HG03139 (cell line): ENCODE measurements at regions not wholly inside any gene's neighbourhood (a gene's known extent, or its start where the extent isn't known, plus 50 kb on each side); places are given as distances from the start of the nearest gene placed in this dataset.

Experiments used
- ATAC-seq: cut with Tn5 transposase; IDR thresholded peaks from one replicate; pipeline ENCODE4 v1.9.1; 2021; ENCODE audit not compliant: unreplicated experiment

DNA sequence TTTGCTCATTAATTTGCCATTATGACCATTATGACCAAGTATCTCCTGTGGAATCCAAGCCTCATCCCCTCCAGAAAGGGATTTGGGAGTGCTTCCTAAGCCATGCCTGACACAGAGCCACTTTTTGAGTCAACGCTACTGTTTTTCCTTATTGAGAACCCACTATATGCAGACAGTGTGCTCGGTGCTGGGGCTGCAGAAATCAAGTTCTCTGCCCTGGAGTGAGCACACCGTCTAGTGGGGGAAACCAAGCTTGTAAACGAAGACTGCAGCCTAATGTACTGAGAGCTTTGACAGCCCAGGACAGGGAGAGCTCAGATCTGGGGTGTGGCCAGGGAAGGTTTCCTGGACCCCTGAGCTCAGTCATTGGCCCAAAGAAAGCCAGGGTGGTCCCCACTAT lies 111.0 kb downstream of the ENGASE start:
- ATAC-seq: no peak

GRCh38 chr17:79184219-79184618 lies 109.6 kb downstream of the ENGASE start:
- no peak for ATAC-seq

DNA sequence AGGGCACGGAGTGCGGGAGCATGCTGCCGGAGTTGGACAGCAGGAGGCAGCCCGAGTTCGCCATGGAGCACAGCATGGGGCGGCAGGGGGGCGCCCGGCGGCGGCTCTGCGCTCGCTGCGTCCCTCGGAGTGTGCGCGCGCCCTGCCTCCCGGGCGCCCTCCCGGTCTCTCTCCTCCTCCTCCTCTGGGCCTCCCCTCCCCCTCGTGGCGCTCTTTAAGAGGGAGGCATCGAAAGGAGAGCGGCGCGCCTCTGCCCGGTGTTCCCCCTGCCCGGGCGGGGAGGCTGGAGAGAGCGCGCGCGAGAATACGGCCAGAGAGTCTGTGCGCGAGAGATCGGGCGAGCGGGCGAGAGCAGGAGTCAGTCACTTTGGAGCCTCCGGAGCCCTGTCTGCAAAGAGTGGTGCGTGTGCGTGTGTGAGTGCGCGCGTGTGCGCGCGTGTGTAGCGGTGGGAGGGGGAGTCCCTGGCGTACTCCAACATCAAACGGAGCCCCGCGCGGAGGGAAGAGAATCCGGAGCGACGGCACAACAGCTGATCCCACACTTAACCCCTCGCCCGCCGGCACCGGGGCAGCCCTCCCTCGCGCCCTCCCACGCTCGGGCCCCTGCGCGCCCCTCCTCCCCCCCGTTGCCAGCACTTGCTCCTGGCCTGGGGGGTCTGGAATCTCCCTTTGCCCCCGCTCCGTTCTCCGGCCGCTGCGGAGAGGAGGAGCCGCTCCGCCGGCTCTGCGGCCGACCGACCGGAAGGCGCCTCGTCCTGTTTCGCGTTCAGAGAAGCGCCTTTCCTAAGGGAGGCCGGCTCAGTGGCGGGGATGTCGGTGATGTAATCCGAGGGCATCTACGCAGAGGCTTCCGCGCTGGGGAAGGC lies 108.9 kb downstream of the ENGASE start:
- no peak for ATAC-seq

DNA sequence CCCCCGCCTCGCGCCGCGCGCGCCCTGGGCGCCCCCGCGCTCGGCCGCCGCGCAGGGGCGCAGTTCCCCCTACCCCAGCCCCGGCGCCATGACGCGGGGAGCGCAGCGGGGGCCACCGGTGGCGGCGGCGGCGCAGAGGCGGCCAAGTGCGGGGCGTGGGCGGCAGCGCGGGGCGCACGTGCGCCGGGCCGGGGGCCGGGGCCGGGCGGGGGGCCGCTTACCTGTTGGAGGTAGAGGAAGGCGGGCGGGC lies 108.3 kb downstream of the ENGASE start:
- ATAC-seq: no peak

DNA sequence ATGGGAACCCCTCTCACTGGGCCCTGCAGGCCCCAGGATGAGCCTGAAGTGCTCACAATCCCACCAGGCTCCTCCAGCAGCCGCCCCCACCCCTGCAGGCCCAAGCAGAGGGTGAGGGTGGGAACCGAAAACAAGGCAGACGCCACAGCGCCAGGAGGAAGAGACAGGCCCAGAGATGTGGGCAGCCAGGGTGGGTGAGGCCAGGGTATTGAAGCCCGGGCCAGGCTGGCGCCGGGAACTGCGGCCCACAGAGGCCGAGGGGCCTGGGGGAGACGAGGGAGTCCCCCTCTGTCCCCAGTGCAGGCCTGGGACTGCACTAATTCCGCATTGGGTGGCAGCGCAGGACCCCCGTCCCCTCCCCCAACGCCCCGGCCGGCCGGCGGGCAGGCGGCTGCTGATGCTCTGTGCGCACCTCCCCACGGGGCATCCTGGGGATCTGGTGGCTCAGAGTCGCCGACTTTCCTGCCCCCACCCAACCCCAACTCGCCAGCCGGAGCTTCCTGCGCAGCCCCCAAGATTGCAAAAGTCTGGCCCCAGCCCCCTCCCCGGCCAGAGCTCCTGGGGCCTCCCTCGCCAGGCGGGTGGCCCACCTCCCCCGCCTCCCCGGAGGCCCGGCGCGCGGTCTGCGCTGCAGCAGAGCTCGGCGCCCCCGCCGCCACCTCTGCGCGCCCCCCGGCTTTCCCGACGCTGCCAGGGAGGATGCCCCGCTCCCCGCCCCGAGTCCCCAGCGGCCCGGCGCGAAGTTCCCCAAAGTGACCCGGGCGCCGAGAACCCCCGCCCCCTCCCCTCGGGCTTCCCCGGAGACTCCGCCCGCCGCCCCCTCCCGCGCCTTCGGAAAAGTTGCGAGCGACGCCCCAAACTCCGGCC lies 107.8 kb downstream of the ENGASE start:
- no peak for ATAC-seq

DNA sequence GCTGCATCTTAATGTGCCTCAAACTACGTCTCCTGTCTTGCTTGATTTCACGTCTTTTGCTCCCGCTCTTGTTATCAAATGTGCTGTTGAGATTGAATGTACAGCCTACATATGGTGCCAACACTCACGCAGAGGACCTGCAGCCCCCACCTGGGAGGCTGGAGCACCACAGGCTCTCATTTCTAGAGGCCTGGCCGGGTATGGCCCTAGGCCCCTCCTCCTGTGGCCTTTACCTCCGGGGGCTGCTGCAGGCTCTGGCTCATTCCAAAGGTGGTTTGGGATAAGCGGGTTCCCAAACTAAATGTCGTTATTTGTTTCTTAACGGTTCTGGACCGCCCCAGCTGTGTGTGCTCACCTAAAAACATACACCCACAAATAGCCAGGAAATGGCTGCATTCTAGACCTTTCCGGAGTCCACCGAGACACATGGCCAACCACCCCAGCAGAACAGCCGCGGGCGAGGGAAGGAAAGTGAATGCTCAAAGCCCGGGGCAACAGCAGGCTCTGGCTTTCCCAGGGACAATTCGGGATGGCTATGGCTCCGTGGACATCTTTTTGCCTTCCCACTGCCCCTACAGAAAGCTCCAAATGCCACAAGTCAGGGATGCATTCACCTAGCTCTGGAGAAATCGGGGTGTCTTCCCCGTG lies 105.9 kb downstream of the ENGASE start:
- no peak for ATAC-seq

DNA sequence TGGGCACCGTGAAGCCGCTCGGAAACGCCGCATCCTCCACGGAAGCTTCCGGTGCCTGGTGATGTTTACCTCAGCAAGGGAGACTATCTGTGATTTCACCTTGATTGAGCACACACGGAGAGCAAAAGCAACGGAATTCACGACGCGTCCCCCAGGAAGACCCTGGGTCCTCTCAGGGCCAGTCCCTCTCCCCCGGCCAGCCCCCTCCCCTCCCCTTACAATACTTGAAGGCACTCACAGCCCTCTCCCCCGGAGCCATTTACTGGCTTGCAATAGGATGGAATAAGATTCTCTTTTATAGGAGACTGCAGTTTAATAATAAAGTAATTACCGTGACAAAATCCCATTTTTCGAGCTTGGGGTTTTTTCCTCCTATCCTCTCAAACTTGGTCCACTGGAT lies 104.7 kb downstream of the ENGASE start:
- ATAC-seq: no peak

DNA sequence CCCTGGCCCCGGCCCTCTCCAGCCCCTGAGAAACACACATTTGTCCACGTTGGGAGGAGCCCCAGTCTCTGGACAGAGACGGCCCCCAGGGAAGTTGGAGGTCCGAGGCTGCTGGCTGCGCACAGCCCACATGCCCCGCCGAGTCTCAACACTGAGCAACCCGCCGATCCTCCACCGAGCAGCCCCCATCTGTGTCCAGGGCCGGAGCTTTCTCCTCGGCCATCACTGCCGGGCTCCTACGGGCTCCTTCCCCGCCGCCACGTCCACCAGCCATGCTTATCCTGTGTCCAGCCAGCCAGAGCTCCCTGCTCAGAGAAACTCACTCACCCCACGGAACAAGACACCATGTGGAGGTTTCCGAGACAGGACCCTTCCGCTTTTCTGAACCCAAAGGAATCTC lies 103.3 kb downstream of the ENGASE start:
- ATAC-seq: no peak

DNA sequence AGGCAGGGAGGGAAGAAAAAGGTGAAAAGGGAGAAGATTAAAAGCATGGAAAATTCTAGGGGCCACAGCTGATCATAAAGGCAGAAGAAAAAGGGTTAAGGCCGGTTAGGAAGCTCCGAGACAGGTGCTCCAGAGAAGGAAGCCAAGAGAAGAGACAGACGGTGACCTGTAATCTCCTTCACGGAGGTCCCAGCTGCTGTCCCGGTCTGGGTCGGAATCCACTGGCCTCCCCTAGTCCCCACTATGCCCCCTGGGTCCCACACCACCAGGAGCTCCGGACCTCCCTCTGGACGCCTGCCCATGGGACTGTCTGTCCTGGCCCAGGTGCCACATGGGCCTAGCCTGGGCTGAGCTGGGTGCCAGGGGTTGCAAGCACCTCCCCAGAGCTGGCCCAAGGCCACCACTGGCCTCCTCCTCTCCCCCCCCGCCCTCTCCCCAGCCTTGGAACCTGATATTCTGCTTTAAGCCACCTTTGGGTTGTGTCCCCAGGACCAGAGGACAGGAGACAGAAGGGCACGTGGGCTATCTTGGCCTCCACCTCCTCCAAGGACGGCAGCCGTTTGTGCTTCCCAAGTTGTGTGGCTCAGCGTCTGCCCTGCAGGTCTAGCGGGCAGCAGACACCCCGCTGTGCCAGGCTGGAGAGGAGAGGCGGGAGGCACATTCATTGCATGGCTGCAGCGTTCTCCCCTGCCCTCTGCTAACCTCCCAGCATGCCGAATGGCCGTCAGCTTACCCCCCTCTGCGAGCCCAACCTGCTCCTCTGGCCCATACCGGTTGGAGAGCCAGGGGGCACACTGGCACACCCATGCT lies 102.4 kb downstream of the ENGASE start:
- no peak for ATAC-seq

- no peak for ATAC-seq
Observed at GRCh38 chr17:79174905-79175856, 100.6 kb downstream of the ENGASE start.

- no peak for ATAC-seq
Observed at GRCh38 chr17:79174193-79174765, 99.7 kb downstream of the ENGASE start.

DNA sequence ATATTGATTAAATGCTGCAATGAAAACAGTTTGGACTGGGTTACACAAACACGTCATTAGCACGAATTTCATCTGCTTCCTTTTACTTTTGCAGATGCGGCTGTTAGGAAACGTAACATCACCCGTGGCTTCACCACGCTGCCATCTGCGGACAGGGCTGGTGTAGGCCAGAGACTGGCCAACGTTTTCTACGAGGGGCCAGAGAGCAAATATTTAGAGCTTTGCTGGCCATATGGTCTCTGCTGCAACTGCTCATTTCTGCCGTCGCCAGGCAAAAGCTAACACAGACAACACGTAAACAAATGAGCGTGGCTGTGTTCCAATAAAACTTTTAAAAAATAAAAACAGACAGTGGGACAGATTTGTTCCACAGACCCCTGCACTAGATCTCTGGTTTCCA lies 96.6 kb downstream of the ENGASE start:
- no peak for ATAC-seq

DNA sequence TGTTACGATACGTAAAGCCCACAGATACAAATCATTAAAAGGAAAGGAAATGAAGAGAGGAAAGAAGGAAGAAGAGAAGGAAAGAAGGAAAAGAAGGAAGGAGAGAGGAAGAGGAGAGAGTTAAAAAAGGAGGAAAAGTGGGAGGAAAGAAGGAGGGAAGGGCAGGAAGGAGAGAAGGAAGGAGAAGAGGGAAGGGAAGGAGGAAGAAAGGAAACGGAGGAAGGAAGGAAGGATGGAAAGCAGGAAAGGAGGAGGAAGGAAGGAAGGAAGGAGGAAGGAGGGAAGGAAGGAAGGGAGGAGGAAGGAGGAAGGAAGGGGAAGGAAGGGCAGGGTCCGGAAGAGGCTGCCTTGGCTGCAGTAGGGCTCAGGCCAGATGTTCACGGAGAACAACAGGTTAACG lies 95.2 kb downstream of the ENGASE start:
- ATAC-seq: no peak

DNA sequence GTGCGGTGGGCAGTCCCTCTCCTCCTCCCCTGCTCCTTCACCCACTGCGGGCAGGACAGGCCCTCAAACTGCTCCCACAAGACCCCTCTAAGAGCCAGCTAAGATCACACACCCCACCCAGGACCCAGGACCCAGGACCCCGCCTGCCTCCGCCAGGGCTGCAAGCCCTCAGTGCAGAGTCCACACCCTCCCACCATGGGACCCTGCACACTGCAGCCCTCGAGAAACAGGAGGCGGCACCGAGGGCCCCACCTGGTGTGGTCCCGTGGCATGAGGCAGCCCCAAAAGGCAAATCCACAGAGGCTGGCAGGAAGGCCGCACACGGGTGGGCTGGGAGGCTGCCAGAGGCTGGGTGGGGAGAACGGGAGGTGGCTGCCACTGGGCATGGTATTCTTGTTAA lies 94.7 kb downstream of the ENGASE start:
- no peak for ATAC-seq

- no peak for ATAC-seq
Observed at GRCh38 chr17:79168486-79169055, 93.9 kb downstream of the ENGASE start.

DNA sequence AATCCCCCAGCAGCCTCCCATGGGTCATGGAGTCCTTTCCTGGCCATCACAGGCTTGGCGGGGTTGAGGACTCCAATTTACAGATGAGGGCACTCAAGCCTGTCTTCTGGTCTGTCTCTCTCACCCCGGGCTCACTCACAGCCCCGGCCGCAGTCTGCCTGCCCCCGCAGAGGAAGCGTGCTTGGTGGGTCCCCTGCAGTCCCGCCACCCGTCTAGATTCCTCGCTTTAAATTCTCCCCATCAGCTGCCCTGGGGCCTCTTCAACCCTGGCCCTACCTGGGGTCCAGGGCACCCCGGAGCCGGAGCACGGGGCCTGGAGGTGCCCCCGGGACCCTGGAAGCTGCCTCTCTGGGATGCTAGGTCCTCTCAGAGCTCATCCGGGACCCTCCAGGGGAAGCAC lies 92.9 kb downstream of the ENGASE start:
- no peak for ATAC-seq

GRCh38 chr17:79165756-79166473 lies 91.3 kb downstream of the ENGASE start:
- no peak for ATAC-seq

GRCh38 chr17:79164913-79165695 lies 90.5 kb downstream of the ENGASE start:
- ATAC-seq: no peak
